ENCODE measurements at regions not wholly inside any gene's neighbourhood (a gene's known extent, or its start where the extent isn't known, plus 50 kb on each side); places are given as distances from the start of the nearest gene placed in this dataset.

DNA sequence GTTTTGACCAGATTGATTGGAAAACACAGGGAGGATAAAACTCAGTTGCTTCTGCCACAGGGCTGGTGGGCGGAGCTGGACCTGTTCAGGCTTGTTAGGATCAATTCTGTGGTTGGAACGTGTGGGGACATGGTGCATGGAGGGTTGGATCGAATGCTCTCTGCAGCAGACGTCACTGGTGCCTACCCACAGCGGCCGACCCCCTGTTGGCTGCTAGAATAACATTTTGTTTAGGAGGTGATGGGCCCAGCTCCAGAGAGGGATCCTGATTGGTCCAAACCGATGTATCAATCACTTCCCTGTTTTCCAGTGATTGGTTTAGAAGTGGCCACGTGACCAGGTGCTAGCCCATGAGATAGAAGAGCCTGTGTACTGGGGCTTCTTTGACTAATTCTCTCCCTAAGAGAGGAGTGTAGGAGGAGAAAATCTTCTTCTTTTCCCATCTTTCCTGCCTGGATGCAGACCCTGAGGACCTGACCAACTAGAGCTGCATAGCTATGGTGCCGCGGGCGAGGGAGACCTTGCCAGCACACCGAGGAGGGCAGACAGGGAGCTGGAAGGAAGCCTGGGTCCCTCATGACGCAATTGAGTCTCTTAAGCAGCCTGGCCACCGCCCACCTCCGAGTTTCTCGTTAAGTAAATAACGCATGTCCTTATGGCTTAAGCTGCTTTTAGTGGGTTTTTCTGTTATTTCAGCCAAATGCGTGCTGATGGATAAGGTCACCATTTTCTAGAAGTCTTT lies 163.5 kb downstream of the AACS start:
- no peak for DNase-seq

DNA sequence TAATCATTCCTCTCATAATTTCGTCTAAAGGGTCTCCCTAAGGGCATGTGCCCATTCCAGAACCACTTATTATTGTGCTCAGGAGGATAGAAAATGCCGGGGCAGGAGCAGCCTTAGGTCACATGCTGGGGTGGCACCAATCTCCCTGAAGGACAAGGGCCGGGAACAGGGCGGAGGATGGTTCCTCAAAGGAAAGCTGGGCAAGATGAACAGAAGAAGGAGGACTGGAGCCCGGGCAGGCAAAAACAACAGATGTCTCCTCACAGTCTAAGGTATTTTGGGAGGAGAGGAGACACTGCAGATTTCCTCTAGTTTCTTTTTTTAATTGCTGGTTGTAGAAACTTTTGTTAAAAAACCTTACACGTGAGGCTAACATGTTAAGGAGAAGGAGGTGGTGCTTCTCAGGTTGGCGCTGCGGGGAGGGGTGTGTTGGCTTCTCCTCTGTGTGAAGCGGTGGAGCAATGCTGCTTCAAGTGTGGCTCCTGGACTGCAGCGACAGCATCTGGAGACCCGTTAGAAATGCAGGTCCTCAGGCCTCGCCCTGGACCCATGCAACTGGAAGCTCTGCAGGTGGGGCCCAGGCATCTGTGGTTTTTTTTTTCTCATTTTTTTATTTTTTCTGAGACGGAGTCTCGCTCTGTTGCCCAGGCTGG lies 164.8 kb downstream of the AACS start:
- DNase-seq, result no peak

DNA sequence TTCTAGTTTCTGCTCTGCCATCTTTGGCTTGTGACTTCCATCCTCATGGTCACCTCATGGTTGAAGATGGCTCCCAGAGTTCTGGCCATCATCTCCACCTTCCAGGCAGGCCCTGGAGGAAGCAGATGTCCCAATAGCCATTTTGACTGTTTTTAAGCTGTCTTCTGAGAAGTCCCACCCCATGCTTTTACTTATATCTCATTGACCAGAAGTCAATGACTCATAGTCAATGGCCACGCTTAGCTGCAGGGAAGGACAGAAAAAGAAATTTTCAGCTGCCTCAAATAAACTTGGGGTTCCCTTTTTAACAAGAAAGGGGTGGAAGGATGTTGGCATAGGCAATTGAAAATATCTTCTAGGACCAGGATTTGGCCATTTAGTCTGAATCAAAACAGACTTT lies 168.1 kb downstream of the AACS start:
- DNase-seq, result no peak

DNA sequence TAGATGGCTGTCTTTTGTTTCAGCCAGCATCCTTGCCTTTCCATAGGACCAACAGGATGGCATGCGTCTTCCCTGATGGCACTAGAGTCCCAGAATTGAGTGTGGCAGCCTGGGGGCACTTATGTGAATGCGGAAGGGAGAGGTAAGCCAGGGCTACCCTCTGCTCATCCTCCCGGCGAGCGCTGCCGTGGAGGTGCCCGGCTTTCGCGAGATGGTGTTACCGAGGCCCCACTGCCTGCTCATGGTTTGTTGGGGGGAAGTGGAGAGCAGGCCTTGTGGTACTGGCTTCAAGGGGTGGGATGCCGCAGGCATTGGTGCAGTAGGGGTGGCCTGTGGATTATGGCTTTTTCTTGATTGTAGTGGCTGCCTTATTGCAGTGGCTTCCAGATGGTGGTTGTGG lies 174.3 kb downstream of the AACS start:
- DNase-seq, result no peak

DNA sequence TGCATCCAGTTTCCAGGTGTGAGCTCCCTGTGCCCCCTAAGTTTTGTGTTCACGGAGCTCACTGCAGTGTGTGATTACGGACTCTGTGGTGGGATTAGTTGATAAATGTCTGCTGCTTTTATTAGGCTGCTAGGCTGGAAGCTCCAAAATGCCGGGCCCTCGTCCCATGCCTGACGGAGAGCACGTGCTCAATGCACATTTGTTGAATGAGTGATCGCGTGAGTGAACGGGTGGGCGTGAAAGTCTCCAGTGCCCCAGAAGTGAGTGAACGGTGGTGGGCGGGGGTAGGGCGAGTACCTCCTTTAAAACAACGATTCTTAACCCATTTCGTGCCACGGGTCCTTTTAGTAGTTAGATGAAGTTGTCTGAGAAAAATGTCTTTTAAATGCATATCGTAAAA lies 175.5 kb downstream of the AACS start:
- no peak for DNase-seq

DNA sequence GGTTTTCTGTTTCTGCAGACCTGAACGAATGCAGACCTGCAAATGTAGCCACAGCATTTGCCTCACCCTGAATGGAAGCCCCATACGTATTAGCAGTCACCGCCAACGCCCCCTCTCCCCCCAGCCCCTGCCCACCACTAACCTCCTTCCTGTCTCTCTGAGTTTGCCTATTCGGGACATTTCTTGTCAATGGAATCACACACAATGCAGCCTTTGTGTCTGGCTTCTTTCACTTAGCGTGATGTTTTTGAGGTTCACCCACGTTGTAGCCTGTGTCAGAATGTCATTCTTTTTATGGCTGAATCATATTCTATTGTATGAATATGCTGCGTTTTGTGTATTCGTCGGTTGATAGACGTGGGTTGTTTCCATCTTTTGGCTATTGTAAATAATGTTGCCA lies 178.6 kb downstream of the AACS start:
- DNase-seq, result no peak

DNA sequence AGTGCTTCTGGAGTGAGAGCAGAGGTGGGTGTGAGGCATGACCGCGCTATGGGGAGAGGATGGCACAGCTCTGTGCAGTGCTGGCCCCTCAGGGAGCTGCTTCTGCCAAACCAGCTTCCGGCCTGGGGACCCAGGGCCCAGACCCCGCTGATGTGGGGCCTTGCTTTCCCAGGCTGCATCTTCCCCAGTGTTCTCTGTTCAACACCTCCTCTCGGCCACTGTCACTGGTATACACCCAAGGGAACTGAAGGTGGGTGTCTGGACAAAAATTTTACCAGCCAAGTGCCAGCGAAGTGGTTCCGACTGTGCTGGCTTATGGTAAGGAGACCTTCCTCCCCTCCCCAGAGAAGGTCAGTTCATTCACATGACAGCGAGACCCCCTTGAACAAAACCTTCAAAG lies 179.1 kb downstream of the AACS start:
- DNase-seq, result no peak

DNA sequence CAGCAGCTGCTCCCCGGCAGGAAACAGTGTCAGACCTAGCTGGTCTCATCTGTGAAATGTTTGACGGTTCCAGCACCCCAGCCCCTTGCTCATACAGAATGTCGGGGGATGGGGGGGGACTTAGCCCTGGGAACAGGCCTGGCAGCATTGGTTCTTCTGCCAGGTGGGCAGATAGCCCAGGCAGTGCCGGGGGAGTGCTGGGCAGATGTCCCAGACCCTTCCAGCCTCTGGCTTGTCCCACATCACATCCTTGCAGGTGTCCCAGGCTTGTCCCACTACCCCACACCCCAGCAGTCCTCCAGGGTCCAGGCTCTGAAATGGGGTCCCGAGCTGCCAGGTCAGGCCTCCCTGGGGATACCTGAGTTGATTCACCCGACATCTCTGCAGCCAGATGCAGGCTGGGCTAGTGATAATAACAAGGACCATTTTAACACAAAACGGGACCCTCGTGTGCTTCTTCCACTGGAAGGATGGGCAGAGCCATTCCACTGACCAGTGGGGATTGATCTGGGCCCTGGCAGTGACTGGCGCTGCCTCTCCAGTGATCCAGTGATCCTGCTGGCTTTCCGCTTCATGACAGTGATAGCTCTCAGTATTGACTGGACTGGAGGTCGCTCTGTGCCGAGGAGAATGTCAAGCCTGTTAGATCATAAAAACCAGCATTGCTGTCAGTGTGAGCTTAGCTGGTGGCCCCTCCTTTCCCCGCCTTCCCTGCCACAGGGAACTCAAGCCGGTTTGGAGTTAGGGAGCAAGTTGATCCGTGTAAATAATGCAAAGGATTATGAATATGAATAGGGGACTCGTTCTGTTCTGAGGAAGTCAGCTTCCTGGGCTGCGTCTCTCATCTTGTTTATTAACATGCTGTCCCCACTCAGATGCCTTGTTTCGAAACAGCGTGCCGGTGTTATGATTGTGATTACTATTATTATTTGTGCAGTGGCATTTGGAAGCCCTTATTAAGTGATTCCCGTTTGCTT lies 180.6 kb downstream of the AACS start:
- no peak for DNase-seq

DNA sequence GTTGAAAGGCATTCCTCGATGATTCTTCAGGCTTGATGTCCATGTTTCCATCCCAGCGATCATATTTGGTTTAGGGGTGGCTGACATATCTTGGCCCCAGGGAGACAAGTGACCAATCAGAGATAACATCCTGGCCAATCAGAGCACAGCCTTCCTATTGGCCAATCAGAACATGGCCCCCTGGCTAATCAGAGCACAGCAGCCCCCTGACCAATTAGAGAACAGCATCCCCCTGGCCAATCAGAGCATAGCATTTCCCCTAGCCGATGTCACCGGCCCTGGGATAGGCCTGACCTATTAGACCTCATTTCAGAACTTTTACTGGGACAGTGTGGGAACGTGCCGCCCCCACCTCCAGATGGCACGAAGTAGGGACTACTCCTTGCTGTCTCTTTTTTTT lies 182.2 kb downstream of the AACS start:
- no peak for DNase-seq

DNA sequence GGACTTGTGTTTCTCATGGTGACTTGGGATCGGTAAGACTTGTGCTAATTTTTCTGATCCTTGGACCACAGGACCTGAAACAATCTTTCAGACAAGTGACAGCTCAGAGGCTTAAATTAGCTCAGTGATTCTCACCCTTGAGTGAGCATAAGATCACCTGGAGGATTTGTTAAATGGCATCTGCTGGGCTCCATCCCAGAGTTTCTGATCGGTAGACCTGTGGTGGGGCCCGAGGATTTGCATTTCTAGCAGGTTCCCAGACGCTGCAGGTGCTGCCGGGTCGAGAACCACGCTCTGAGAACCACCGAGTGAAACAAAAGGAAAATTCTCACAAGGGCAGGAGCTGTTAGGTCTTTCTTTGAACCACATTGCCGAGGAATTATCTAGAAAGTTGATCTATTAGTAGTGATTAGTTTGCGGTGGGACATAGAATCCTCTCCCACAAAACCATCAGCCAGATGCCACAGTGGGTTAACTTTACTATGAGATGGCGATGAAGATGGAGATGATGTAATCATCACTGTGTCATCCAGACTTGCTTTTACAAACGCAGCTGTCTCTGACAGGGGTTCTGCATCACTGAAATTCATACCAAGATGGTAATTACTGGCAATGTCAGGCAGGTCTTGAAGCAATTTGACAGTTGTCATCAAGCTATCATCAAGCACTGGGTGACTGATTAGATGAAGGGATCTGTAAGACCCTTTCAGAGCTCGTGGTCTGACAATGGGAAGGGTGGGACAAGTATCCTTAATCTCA lies 184.0 kb downstream of the AACS start:
- no peak for DNase-seq

DNA sequence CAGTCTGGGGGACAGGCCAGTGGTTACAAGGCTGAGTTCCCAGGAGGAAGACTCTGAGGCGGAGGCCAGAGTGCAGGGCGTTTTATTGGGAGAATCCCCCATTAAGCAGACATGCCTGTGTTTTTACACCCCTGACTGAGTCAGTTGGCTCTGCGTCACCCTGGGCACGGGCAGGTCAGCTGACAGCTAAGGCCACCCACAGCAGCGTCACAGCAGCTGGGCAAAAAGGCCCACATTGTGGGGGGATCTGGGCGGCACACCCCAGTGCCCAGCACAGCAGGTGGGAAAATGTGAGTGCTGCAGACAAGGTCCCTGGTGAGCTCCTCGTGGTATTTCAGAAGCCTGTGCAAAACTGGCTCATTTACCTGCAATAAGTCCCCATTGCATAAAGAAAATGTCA lies 184.7 kb downstream of the AACS start:
- DNase-seq, result no peak

DNA sequence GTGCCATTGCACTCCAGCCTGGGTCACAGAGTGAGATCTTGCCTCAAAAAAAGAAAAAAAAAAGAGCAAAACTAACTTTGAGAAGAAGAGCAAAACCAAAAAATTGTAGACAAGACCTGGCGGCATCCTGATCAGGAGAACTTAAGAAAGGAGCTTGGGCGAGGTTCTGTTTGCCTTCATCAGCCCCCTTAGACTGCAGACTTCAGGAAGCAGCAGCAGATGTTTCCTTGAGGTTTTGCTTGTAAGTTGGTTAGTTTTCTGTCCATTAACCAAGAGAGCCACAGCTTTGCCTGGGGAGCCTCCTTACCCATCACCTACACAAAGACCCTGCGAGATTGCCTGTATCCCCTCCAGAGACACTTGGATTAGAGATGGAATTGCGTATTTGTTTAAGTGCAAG lies 189.0 kb downstream of the AACS start:
- DNase-seq, result no peak

DNA sequence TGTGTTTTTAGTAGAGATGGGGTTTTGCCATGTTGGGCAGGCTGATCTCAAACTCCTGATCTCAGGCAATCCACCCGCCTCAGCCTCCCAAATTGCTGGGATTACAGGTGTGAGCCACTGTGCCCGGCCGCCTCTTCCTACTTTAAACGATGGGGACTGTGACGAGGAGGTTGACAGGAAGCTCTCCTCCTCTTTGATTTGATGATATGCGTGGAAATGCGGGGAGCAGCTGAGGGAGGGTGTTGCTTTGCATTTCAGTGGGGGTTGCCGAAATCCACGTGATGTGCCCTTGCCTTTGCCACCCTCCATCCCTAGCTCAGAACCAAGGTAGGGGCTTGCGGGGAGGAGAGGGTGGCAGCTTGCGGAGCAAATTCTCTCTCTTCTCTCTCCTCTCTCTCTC lies 189.6 kb downstream of the AACS start:
- no peak for DNase-seq

DNA sequence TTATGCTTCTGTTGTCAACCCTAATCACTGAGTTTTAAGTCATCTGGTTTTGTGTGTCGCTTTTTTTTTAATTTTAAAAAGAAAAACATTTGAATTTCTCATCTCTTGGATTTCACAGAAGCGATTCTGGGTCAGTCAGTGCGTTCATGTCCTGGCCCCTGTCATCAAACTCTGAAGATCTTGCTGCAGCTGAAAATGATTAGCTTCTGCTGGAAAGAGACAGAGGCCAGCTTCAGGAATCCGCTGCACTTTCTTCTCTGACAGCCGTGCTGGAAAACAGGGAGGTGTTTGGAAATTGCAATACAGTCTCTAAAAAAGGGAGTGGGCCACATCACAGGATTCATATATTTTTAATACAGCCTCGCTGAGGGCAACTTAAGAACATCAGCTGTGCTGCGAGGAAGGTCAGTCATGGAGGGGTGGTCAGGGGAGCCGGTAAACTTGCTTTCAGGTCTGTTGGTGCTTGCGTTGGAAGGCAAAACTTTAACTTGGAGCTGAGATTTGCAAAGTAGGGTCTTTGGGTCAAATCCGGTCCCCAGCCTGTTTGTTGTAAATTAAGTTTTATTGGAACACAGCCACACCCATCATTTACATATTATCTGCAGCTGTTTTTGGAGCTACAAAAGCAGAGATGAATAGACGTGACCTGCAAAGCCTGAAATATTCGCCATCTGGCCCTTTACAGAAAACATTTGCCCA lies 190.8 kb downstream of the AACS start:
- DNase-seq, result no peak

DNA sequence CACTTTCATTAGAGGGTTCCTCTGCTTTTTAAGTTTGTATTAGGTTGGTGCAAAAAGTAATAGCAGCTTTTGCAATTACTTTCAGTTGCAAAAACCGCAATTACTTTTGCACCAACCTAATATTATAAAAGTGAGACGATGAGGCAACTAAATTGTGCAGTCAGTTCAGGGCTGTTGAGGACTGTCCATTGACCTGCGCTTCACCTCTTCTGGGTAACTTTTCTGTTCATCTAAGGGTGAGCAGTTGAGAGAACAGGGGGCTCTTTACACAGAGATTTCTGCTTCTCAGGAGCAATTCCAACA lies 191.3 kb downstream of the AACS start:
- no peak for DNase-seq

DNA sequence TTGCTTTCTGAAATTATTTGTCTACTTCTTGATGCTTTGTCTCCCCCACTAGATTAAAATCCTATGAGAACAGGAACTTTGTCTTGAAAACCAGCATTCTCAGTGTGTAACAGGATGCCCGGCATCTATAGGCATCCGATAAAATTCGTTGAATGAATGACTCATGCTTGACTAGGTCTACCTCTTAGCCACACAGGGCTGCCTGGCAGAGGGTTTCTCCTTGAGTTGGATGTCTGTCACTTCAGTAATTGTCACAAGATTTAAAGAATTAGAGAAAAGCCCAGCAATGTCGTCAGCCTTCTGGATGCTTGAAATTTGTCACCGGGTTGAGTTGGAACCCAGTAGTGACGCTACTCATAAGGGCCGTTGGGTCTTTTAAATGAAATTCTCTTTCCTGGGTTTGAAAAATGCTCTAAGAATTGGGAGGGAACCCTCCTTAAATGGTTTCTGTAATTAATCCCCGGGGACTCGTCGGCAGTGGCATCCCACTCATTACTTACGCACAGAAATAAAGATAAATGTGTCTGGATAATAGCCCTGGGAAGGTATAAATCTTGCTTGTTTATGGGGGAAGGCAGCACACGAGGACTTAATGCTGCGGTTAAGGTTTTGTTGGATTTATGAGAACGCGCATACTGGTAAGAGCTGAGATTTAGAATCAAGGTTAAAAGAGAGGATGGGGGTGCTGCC lies 194.1 kb downstream of the AACS start:
- DNase-seq, result no peak

DNA sequence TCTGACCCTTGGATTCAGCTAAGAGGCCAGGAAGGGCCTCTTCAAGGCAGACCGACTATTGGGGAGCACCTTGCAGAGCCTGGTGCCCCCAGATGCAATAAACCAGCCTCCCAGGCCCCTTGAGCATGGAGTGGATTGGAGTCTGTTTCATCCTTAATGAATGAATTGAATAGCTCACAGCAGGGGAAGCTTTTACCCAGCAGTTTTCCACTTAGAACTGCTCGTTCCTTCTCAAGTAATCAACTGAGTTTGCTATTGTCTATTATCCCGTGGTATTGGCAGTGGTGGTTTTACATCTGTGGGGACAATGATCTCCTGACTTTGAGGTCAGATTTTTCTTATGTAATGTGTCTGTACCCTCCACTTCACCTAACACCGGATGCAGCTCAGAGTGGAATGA lies 197.6 kb downstream of the AACS start:
- DNase-seq, result no peak

DNA sequence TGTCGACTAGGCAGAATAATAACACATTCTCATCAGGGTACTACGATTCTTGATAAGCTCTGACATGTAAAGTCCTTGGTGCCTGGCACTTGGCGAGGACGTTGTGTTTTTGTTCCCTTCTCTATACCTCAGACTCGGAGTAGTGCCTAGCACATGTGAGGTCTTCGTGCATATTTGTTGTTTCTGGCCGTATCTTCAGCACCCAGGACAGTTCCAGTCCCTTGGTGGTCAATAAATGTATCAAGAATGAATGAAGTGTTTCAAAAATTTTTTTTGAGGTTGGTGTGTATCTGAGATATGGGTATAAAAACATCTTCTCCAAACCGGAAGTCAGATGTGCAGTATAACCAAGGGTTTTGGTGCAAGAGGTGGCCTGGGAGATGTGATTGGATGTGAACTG lies 198.2 kb downstream of the AACS start:
- DNase-seq, result no peak

DNA sequence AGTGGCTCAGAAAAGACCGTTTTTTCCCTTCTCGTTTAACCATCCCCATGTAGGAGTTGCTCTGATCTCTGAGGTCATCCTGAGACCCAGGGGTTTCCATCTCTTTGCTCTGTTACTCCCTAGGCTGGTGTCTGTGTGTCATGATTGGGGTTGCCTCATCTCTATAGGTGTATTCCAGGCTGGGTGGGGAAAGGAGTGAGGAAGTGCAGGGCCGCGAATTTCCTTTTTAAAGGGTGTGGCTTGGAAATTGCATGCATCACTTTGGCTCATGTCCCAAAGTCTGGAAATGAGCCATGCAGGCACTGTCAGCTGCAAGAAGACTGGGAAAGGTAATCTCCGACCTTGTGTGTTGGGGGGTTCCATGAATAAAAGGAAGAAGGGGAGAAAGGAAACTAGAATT lies 201.9 kb downstream of the AACS start:
- no peak for DNase-seq

DNA sequence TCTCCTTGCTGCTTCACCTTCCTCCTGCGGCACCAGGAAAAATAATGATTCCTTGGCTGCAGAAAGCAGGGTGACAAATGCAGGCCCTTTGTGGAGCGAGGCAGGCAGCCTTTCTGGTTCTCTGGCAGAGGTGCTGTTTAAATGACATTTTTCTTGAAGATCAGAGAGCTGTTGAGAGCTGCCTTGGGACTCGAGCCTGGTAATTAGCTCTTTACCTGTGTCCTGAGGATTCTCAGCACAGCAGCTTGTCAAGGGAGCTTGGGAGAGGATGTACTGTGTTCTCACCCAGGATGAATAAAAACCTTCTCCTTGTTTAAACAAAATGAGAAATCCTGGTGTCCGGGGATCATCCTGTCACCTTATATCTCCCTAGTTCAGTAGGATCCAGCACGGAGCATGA lies 204.0 kb downstream of the AACS start:
- no peak for DNase-seq

DNA sequence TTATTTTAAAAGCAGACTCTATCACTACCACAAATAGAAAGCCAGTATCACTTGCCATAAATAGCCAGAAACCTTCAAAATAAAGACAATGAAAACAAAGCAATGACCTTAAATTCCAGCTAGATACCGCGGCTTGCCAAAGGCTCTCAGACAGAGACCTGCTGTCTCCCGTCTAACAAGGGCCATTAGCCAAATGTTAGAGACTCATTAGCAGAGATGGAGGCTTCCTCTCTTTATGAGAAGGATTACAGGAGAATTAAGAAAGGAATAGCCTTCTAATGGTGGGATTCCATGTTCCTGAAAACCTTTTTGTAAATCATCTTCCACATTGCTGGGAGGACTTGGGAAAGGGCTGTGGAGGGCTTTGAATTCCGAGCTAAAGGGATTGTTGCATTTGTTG lies 206.7 kb downstream of the AACS start:
- DNase-seq, result no peak

DNA sequence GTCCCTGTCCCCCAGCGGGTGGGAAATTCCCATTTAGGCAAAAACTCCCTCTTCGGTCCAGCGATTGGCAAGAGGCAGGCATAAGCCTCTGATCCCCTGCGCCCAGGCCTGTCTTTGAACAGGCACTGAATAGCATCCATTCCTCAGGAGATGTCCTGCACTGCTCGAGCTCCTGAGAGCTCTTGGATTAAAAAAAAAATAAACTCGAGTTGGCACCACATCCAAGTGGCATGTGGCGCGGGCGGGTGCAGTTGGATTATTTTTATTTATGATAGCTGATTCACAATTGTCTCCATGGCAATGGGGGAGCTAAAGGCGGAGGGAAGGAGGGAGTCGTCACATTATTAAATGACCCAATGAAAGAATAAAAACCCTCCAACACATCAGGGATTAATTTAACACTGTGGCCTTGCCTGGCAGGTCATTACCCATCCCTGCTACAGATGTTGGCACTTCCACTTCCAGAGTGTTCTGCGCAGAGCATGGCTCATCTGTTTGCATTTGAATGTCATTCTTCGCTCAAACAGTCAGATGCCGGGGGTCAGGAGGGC lies 207.2 kb downstream of the AACS start:
- DNase-seq, result no peak

Data from COR-L47 (cell line).